HG03135 (cell line): ENCODE measurements at regions not wholly inside any gene's neighbourhood (a gene's known extent, or its start where the extent isn't known, plus 50 kb on each side); places are given as distances from the start of the nearest gene placed in this dataset.

Source experiments
- ATAC-seq: cut with Tn5 transposase; IDR thresholded peaks from one replicate; pipeline ENCODE4 v1.9.1; 2021; ENCODE audit warnings: mild to moderate bottlenecking, moderate library complexity; ENCODE audit not compliant: unreplicated experiment

- no peak for ATAC-seq
Measured at GRCh38 chr6:126280287-126280686, 59.6 kb upstream of the CENPW start.

GRCh38 chr6:126285871-126286365, 54.0 kb upstream of the CENPW start:
- ATAC-seq, result no peak
